ENCODE measurements at regions not wholly inside any gene's neighbourhood (a gene's known extent, or its start where the extent isn't known, plus 50 kb on each side); places are given as distances from the start of the nearest gene placed in this dataset.

DNA sequence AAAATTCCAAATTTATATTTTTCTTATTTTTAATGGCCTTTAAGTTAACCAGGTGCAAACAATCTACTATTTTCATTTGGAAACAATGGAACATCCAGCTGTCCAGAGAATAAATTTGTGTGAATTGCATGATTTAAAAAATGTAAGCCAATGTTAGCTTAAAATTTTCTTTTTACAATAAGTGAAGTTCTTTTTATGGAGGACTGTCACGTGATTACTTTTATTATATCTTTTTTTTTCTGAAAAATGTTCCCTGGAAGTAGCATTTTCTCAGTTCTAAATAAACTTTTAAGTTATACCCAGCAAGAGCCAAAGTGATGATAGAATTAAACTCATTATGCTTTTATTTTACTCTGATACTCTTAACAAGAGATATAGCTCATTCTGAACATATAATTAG, 267.7 kb upstream of the SLC35B3 start:
- no peaks in the 10 kb centered on the region for H3K4me1 ChIP-seq (ENCODE audit: control insufficient read depth, insufficient read depth, low read length)
- WGBS (ENCODE audit: insufficient coverage, low lambda C conversion rate) = 88% methylated on average over 1 of the region's 1 CpG

GRCh38 chr6:8688821-8689220, 253.5 kb upstream of the SLC35B3 start:
- no peaks in the 10 kb centered on the region for H3K27me3 ChIP-seq (ENCODE audit: control insufficient read depth, insufficient read depth, low read length)
- no peak overlapping the region for H3K4me3 ChIP-seq (ENCODE audit: low read length)
- no peak for DNase-seq
- H3K4me1 ChIP-seq (ENCODE audit: control insufficient read depth, insufficient read depth, low read length) = no peaks in the 10 kb centered on the region
- H3K9me3 ChIP-seq (ENCODE audit: control insufficient read depth, low read depth, low read length) = no peaks in the 10 kb centered on the region
- H3K27ac ChIP-seq (ENCODE audit: low read length) = no peak overlapping the region
- no peaks in the 10 kb centered on the region for H3K36me3 ChIP-seq (ENCODE audit: control insufficient read depth, insufficient read depth, low read length)
- 100% methylated on average over 1 of the region's 1 CpG for WGBS (ENCODE audit: insufficient coverage, low lambda C conversion rate)

More for the DNA sequence above, 267.7 kb upstream of the SLC35B3 start:
- Histone ChIP-seq H3K9me3 (ENCODE audit: control insufficient read depth, low read depth, low read length) (no peaks in the 10 kb centered on the region), H3K27ac (ENCODE audit: low read length) (no peak overlapping the region), H3K36me3 (ENCODE audit: control insufficient read depth, insufficient read depth, low read length) (no peaks in the 10 kb centered on the region), H3K27me3 (ENCODE audit: control insufficient read depth, insufficient read depth, low read length) (no peaks in the 10 kb centered on the region), H3K4me3 (ENCODE audit: low read length) (no peak overlapping the region)
- no peak for DNase-seq

DNA sequence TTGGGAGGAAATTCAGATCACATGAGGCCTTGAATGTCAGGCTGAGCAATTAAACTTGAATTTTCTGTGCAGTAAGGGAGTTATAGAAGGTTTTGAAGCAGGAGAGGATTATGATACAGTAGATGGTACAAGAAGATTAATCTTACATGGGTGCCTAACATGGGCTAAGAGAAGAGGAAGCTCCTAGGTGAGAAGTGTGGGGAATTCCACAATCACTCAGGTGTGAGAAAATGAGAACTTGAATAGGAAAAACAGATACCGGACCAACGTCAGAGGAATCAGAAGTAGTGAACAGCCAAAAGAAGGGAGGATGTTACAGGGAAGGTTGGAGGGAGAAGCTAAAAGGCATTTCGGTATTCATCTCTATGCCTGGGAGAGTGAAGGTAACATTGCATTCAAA, 250.7 kb upstream of the SLC35B3 start:
- 93% methylated on average over 3 of the region's 3 CpGs for WGBS (ENCODE audit: insufficient coverage, low lambda C conversion rate)
- no peaks in the 10 kb centered on the region for H3K4me1 ChIP-seq (ENCODE audit: control insufficient read depth, insufficient read depth, low read length)
- no peak overlapping the region for H3K4me3 ChIP-seq (ENCODE audit: low read length)
- no peaks in the 10 kb centered on the region for H3K9me3 ChIP-seq (ENCODE audit: control insufficient read depth, low read depth, low read length)
- no peak for DNase-seq
- no peaks in the 10 kb centered on the region for H3K27me3 ChIP-seq (ENCODE audit: control insufficient read depth, insufficient read depth, low read length)
- no peak overlapping the region for H3K27ac ChIP-seq (ENCODE audit: low read length)
- no peaks in the 10 kb centered on the region for H3K36me3 ChIP-seq (ENCODE audit: control insufficient read depth, insufficient read depth, low read length)

DNA sequence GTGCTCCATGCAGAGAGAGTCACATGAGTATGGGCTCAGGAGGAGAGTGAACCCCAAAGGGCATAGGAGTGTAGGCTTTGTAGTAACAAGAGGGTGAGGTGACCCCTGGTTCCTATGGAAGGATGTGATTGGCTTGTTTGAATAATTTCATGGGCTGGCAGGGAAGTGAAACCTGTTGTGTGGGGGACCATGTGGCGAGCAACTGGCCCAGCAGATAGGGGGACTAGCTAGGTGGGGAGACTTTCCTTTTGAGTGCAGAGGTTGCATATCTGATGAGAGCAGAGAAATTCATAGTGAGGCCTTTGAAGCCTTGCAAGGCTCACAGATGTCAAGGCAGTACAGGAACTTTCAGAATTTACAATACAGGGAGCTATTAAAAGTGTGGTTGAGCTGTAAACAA, 247.9 kb upstream of the SLC35B3 start:
- WGBS (ENCODE audit: insufficient coverage, low lambda C conversion rate) = no CpG with 5 or more reads among the region's 1 CpG
- Histone ChIP-seq H3K9me3 (ENCODE audit: control insufficient read depth, low read depth, low read length) (no peaks in the 10 kb centered on the region), H3K4me1 (ENCODE audit: control insufficient read depth, insufficient read depth, low read length) (no peaks in the 10 kb centered on the region), H3K4me3 (ENCODE audit: low read length) (no peak overlapping the region), H3K27me3 (ENCODE audit: control insufficient read depth, insufficient read depth, low read length) (no peaks in the 10 kb centered on the region), H3K36me3 (ENCODE audit: control insufficient read depth, insufficient read depth, low read length) (no peaks in the 10 kb centered on the region), H3K27ac (ENCODE audit: low read length) (no peak overlapping the region)
- DNase-seq = no peak

DNA sequence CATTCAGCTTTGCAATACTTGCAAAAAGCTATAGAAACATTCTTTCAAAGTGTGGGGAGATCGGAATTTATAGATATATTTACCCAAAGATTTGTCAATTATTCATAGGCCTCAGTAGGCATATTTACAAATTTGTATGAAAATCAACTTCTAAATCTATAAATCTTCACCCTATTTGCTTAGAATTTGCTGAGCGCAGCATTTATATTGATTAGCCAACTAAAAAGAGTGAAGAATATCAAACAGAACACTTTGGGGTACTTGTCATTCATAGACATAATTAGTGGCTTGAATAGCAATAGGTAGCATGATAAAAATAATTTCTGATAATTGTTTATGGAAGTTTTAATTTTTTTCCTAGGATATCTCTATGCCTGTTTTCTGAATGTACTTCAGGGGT, 244.5 kb upstream of the SLC35B3 start:
- WGBS (ENCODE audit: insufficient coverage, low lambda C conversion rate) = 100% methylated on average over 1 of the region's 2 CpGs
- H3K4me3 ChIP-seq (ENCODE audit: low read length) = no peak overlapping the region

DNA sequence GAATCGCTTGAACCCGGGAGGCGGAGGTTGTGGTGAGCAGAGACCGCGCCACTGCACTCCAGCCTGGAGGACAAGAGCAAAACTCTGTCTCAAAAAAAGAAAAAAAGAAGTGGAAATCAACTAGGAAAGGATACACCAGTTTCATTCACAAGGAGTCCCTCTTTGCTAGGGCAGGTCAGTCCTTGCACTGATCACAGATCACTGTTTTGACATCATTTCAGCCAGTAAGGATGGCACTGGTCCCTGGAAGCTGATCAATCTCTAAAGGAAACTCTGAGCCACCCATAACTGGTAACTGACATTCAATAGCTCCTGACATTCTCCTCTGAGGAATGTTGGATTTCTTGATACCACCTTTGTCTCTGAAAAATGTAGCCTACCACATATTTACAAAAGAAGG, 243.1 kb upstream of the SLC35B3 start:
- DNase-seq = no peak
- H3K36me3 ChIP-seq (ENCODE audit: control insufficient read depth, insufficient read depth, low read length) = no peaks in the 10 kb centered on the region
- H3K4me1 ChIP-seq (ENCODE audit: control insufficient read depth, insufficient read depth, low read length) = no peaks in the 10 kb centered on the region
- no peaks in the 10 kb centered on the region for H3K9me3 ChIP-seq (ENCODE audit: control insufficient read depth, low read depth, low read length)
- WGBS (ENCODE audit: insufficient coverage, low lambda C conversion rate) = no CpG with 5 or more reads among the region's 5 CpGs
- no peak overlapping the region for H3K4me3 ChIP-seq (ENCODE audit: low read length)
- H3K27ac ChIP-seq (ENCODE audit: low read length) = no peak overlapping the region
- H3K27me3 ChIP-seq (ENCODE audit: control insufficient read depth, insufficient read depth, low read length) = no peaks in the 10 kb centered on the region

More for the DNA sequence above, 244.5 kb upstream of the SLC35B3 start:
- Histone ChIP-seq H3K9me3 (ENCODE audit: control insufficient read depth, low read depth, low read length) (no peaks in the 10 kb centered on the region), H3K4me1 (ENCODE audit: control insufficient read depth, insufficient read depth, low read length) (no peaks in the 10 kb centered on the region), H3K27me3 (ENCODE audit: control insufficient read depth, insufficient read depth, low read length) (no peaks in the 10 kb centered on the region), H3K27ac (ENCODE audit: low read length) (no peak overlapping the region), H3K36me3 (ENCODE audit: control insufficient read depth, insufficient read depth, low read length) (no peaks in the 10 kb centered on the region)
- no peak for DNase-seq

GRCh38 chr6:8674126-8674525, 238.8 kb upstream of the SLC35B3 start:
- WGBS (ENCODE audit: insufficient coverage, low lambda C conversion rate) = no CpG with 5 or more reads among the region's 3 CpGs

GRCh38 chr6:8672882-8673281, 237.5 kb upstream of the SLC35B3 start:
- Histone ChIP-seq H3K9me3 (ENCODE audit: control insufficient read depth, low read depth, low read length) (no peaks in the 10 kb centered on the region), H3K4me3 (ENCODE audit: low read length) (no peak overlapping the region), H3K4me1 (ENCODE audit: control insufficient read depth, insufficient read depth, low read length) (no peaks in the 10 kb centered on the region), H3K36me3 (ENCODE audit: control insufficient read depth, insufficient read depth, low read length) (no peaks in the 10 kb centered on the region), H3K27ac (ENCODE audit: low read length) (no peak overlapping the region), H3K27me3 (ENCODE audit: control insufficient read depth, insufficient read depth, low read length) (no peaks in the 10 kb centered on the region)
- no peak for DNase-seq
- WGBS (ENCODE audit: insufficient coverage, low lambda C conversion rate) = no CpG with 5 or more reads among the region's 3 CpGs

More at GRCh38 chr6:8674126-8674525, 238.8 kb upstream of the SLC35B3 start:
- Histone ChIP-seq H3K4me3 (ENCODE audit: low read length) (no peak overlapping the region), H3K9me3 (ENCODE audit: control insufficient read depth, low read depth, low read length) (no peaks in the 10 kb centered on the region), H3K27me3 (ENCODE audit: control insufficient read depth, insufficient read depth, low read length) (no peaks in the 10 kb centered on the region), H3K4me1 (ENCODE audit: control insufficient read depth, insufficient read depth, low read length) (no peaks in the 10 kb centered on the region), H3K27ac (ENCODE audit: low read length) (no peak overlapping the region), H3K36me3 (ENCODE audit: control insufficient read depth, insufficient read depth, low read length) (no peaks in the 10 kb centered on the region)
- no peak for DNase-seq

DNA sequence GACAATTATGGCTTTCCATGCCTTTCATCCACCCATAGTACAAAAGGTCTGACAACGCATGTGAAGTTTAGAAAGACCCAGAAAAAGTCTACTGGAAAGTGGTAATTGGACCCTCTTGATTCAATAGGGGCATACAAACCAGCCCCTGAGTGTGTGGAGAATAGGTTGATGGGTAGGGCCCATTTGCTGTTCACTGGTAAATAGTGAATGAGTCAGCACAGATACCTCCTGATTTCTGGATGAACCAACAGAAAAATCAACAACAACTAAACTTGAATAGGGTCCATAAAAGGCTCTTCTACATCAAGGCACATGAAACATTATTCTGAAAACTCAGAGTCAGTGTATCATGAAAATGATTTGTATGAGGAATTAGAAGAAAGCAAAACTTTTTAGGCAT, 235.4 kb upstream of the SLC35B3 start:
- no peaks in the 10 kb centered on the region for H3K9me3 ChIP-seq (ENCODE audit: control insufficient read depth, low read depth, low read length)
- no peak overlapping the region for H3K27ac ChIP-seq (ENCODE audit: low read length)
- DNase-seq = no peak
- WGBS (ENCODE audit: insufficient coverage, low lambda C conversion rate) = no CpG with 5 or more reads among the region's 1 CpG
- no peaks in the 10 kb centered on the region for H3K27me3 ChIP-seq (ENCODE audit: control insufficient read depth, insufficient read depth, low read length)
- H3K4me3 ChIP-seq (ENCODE audit: low read length) = no peak overlapping the region
- no peaks in the 10 kb centered on the region for H3K36me3 ChIP-seq (ENCODE audit: control insufficient read depth, insufficient read depth, low read length)
- no peaks in the 10 kb centered on the region for H3K4me1 ChIP-seq (ENCODE audit: control insufficient read depth, insufficient read depth, low read length)

DNA sequence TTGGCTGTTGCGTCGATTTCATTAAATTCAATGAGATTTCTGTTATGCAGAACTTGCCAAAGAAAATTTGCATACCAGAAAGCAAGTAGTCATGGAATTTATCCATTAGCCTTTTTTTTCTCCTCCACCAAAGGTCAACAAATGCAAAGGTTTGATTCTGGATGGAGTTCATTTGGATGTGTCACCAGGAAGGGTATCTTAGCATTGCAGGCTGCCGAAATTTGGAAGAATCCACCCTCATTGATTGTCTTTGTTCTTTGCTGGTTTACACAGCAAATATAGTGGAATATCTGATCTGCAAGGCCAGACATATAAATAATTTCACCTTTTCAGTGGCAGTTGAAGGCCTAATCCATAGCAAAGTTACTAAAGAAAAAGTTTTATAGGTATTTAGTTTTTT, 229.4 kb upstream of the SLC35B3 start:
- Histone ChIP-seq H3K4me3 (ENCODE audit: low read length) (no peak overlapping the region), H3K4me1 (ENCODE audit: control insufficient read depth, insufficient read depth, low read length) (no peaks in the 10 kb centered on the region), H3K36me3 (ENCODE audit: control insufficient read depth, insufficient read depth, low read length) (no peaks in the 10 kb centered on the region), H3K9me3 (ENCODE audit: control insufficient read depth, low read depth, low read length) (no peaks in the 10 kb centered on the region), H3K27ac (ENCODE audit: low read length) (no peak overlapping the region), H3K27me3 (ENCODE audit: control insufficient read depth, insufficient read depth, low read length) (no peaks in the 10 kb centered on the region)
- DNase-seq = no peak
- WGBS (ENCODE audit: insufficient coverage, low lambda C conversion rate) = no CpG with 5 or more reads among the region's 3 CpGs

- Histone ChIP-seq H3K36me3 (ENCODE audit: control insufficient read depth, insufficient read depth, low read length) (no peaks in the 10 kb centered on the region), H3K9me3 (ENCODE audit: control insufficient read depth, low read depth, low read length) (no peaks in the 10 kb centered on the region), H3K4me1 (ENCODE audit: control insufficient read depth, insufficient read depth, low read length) (no peaks in the 10 kb centered on the region), H3K27me3 (ENCODE audit: control insufficient read depth, insufficient read depth, low read length) (no peaks in the 10 kb centered on the region), H3K4me3 (ENCODE audit: low read length) (no peak overlapping the region), H3K27ac (ENCODE audit: low read length) (no peak overlapping the region)
- no peak for DNase-seq
- 83% methylated on average over 2 of the region's 3 CpGs for WGBS (ENCODE audit: insufficient coverage, low lambda C conversion rate)
Measured at GRCh38 chr6:8664070-8664469, 228.7 kb upstream of the SLC35B3 start.
